Left forelimb (tissue), 1 donor: ENCODE measurements at regions not wholly inside any gene's neighbourhood (a gene's known extent, or its start where the extent isn't known, plus 50 kb on each side); places are given as distances from the start of the nearest gene placed in this dataset.
"Not testable (repeated sequence)": the region's sequence is repeated elsewhere in the genome, so short reads cannot be mapped to it uniquely, and the experiment has no call there.

Experiments
- DNase-seq: peaks from one replicate; pipeline ENCODE4 v3.0.0-alpha.2; 2018; ENCODE audit warnings: low spot score

- DNase-seq: no peak
Observed at GRCh38 chr9:84504360-84504759, 163.8 kb upstream of the SLC28A3 start.

GRCh38 chr9:84511651-84512050, 157.9 kb upstream of the NTRK2 start:
- DNase-seq: no peak

GRCh38 chr9:84512493-84512892, 157.0 kb upstream of the NTRK2 start:
- DNase-seq: no peak

DNA sequence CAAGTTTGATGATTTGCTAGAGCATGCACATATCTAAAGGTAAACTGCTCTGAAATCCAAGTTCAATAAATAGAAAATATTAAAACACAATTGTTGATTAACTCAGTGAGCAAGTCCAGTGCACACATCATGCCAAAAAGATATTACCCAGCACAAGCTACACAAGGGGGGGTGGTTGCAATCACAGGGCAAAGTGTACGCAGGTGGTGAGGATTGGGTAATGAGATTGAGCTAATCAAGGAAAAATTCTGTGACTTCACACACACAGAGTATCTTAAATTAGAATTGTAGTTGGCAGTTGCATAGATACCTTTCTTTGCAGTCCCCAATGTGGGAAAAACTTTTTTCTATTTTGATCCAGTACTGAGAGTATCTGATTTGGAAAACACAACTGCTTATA, 156.1 kb upstream of the NTRK2 start:
- no peak for DNase-seq

DNA sequence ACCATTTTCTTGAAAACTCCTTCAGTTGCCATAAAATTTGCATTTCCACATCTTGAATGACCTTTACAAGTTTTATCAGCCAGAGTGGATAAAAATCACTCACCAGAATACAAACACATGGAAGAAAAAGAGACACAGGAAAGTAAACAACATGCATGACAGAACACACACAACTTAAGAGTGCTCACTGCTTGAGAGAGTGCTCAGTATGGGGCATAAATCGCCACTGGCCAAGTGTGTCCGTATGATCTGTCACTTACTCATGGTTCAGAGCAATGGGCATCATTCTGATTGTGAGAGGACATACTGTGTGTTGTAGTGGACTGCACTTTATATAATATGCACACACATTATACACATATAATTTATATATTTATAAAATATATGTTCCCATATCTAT, 155.6 kb upstream of the NTRK2 start:
- DNase-seq: no peak

DNA sequence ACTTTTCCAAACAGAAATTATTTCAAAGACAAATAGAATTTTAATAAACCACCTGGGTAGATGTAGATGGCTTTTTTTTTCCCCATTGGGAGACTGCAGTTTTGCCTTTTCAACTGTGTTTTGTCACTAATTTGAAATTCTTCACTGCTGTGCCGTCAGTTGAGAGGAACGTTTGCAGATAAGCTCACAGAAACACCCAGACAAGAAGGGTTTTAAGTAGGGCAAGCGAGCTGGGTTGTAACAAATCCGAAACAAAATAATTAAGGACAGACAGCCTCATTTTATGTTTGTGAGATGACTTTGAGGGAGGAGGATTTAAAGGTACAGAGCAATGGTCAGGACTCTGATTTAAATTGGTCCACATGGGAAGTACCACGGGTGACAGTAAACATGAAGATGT, 155.1 kb upstream of the NTRK2 start:
- no peak for DNase-seq

GRCh38 chr9:84517026-84517425, 152.5 kb upstream of the NTRK2 start:
- no peak for DNase-seq

GRCh38 chr9:84519413-84519812, 150.1 kb upstream of the NTRK2 start:
- no peak for DNase-seq

DNA sequence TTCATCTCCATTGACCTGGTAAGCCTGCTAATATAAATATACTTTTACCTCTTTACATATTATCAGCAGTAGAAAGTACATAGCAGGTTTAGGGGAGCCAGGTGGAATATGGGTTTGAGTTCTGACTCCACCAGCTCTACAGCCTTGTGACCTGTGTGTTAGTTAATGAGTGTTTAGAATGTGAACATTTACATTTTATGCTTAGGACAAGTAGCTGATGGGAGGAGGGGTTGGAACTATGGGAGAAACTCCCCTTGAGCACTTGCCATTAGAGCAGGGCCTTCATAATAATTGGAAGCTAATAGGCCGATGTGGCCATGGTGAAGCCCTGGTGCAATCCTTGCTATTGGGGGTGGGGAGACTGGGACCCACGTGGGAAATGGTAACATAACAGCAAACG, 148.3 kb upstream of the NTRK2 start:
- no peak for DNase-seq

DNA sequence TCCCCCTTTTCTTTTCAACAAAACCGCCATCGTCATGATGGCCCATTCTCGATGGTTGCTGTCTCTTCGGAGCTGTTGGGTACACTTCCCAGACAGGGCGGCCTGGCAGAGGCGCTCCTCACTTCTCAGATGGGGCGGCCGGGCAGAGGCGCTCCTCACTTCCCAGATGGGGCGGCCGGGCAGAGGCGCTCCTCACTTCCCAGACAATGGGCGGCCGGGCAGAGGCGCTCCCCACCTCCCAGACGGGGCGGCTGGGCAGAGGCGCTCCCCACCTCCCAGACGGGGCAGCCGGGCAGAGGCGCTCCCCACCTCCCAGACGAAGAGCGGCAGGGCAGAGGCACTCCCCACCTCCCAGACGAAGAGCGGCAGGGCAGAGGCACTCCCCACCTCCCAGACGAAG, 143.3 kb upstream of the NTRK2 start:
- not testable (repeated sequence) for DNase-seq

GRCh38 chr9:84527060-84527720, 142.3 kb upstream of the NTRK2 start:
- DNase-seq: not testable (repeated sequence)

DNA sequence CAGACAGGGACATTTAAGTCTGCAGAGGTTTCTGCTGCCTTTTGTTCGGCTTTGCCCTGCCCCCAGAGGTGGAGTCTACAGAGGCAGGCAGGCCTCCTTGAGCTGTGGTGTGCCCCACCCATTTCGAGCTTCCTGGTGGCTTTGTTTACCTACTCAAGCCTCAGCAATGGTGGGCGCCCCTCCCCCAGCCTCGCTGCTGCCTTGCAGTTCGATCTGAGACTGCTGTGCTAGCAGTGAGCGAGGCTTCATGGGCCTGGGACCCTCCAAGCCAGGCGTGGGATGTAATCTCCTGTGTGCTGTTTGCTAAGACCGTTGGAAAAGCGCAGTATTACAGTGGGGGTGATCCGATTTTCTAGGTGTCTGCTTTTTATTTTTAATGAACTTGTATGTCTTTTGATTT, 133.6 kb upstream of the NTRK2 start:
- DNase-seq: not testable (repeated sequence)

DNA sequence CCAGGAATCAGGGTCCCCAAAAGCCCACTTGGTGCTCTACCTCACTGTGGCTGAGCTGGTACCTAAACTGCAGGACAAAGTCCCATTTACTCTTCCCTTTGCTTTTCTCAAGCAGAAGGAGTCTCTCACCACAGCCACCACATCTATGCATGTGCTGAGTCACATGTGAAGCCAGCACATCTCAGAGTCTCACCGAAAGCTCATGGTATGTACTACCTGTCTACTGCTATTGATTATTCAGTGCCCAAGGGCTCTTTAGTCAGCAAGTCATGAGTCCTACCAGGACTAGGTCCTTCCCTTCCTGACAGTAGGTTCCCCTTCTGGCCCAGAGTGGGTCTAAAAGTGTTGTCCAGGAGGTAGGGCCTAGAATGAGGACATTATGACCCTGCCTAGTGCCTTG, 130.7 kb upstream of the NTRK2 start:
- no peak for DNase-seq

- DNase-seq: no peak
Observed at GRCh38 chr9:84542554-84542953, 127.0 kb upstream of the NTRK2 start.

DNA sequence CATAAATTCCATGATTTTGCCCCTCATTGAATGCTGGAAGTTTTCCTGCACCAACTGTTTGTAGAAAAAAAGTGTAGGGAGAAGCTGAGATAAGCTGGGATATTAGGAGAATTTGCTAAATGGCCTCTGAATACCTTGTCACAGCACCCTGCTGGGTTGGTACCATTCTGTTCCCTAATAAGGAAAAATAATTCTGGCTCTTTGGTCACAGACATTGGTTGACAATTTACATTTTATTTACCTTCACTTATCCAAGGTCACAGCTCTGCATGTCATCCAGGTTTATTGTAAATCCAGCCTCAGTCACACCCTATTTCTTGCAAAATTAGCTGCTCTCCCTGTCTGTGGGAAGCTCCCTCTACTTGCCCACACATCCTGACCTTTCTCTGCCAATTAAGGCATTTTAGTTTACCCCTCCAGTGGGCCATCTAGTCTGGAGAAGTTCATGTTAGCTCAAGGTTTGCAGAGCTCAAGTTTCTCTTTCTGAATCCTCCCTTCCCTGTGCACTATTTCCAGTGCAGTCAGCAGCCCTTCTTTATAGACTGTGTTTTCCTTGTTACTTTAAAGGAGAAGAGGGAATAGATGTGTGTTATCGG, 115.4 kb upstream of the NTRK2 start:
- no peak for DNase-seq

DNA sequence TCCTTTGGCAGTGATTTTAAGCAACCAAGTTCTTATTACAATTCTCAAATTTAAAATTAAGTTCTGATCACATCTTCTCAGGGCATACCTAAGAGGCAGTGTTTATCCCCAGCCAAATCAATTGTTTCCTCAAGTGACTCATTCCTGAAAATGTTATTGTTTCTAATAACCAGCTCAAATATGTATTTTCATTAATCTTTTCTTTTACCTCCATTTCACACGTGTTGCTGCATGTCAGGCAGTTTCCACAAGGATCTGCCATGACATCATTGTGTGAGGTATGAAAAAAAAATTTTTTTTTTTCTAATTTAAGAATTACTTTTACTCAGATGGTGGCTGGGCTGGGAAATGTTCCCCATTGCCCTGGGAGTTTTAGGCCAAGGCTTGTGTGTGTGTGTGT, 113.0 kb upstream of the NTRK2 start:
- DNase-seq: no peak

GRCh38 chr9:84557751-84558150, 111.8 kb upstream of the NTRK2 start:
- no peak for DNase-seq

- DNase-seq: no peak
Observed at GRCh38 chr9:84563691-84564090, 105.8 kb upstream of the NTRK2 start.

DNA sequence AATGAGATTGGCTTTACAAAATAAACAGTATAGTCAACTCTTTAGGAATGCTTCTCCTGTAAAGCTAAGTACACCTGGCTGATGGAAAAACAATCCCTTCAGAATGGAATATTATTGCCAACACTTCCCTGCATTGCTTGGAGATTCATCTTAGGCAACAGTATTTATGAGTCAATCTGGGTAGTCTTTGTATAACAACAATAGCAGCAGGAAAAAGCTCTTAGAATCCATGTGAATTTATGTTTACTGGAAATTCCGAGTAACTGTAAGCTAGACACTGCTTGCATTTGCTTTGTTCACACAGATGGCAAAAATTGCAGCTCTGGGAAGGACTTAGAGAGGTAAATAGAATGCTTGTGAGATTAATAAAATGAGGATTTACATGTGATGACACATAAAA, 101.7 kb upstream of the NTRK2 start:
- DNase-seq: no peak

GRCh38 chr9:84570482-84571154, 98.9 kb upstream of the NTRK2 start:
- DNase-seq: no peak

GRCh38 chr9:84573083-84573482, 96.4 kb upstream of the NTRK2 start:
- no peak for DNase-seq

DNA sequence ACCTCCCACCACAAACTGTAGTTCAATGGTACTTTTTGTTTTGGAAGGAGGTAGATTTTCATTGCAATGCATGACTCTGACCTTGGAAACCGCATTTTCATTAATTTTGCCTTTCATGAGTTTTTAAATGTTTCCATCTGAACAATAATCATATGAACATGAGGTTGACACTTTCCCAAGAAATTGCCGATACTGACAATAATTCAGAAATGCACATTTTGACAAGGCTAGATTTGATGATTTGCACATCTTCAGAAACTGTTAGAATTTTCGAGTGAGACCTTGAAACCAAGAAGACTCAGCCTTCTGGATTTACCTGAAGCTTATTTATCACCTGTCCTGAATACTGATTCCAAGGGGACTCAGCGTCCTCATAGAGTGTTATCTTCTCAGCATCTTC, 93.8 kb upstream of the NTRK2 start:
- no peak for DNase-seq

- no peak for DNase-seq
Observed at GRCh38 chr9:84583866-84584265, 85.7 kb upstream of the NTRK2 start.

DNA sequence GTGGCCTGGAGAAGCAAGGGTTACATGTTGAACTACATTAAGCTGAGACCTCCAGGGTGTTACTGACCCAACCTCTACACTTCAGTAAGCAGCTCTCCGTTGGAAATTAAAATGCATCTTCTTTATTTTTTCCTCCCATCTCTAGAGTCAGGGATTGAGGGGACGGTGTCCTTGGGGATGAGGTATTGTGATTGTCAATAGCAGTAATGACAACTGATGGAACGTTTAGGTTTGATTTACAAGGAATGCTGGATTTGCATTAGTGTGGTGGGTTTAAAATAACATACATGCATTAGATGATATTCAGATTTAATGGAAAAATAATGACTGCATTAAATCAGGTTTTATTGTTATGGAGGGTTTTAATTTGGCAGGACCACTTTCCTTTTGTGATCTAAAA, 82.9 kb upstream of the NTRK2 start:
- DNase-seq: no peak
